22Rv1 (cell line): ENCODE measurements at regions not wholly inside any gene's neighbourhood (a gene's known extent, or its start where the extent isn't known, plus 50 kb on each side); places are given as distances from the start of the nearest gene placed in this dataset.

Source experiments
- H3K27ac ChIP-seq: fragments of 450-650 bp; 2 replicates; pipeline ENCODE4 v1.5.1; 2017
- ZFX ChIP-seq: fragments of 450-650 bp; IDR thresholded peaks from 2 replicates; pipeline ENCODE4 v1.6.1; 2017; ENCODE audit warnings: antibody characterized with exemption, borderline replicate concordance
- TF ChIP-seq, protein P1 (sequence below): fragments of 450-650 bp; IDR thresholded peaks from 2 replicates; pipeline ENCODE4 v1.5.1; 2017; ENCODE audit warnings: mild to moderate bottlenecking

- no peak overlapping the region for H3K27ac ChIP-seq
- TF ChIP-seq, protein P1, sequence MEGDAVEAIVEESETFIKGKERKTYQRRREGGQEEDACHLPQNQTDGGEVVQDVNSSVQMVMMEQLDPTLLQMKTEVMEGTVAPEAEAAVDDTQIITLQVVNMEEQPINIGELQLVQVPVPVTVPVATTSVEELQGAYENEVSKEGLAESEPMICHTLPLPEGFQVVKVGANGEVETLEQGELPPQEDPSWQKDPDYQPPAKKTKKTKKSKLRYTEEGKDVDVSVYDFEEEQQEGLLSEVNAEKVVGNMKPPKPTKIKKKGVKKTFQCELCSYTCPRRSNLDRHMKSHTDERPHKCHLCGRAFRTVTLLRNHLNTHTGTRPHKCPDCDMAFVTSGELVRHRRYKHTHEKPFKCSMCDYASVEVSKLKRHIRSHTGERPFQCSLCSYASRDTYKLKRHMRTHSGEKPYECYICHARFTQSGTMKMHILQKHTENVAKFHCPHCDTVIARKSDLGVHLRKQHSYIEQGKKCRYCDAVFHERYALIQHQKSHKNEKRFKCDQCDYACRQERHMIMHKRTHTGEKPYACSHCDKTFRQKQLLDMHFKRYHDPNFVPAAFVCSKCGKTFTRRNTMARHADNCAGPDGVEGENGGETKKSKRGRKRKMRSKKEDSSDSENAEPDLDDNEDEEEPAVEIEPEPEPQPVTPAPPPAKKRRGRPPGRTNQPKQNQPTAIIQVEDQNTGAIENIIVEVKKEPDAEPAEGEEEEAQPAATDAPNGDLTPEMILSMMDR: no peak
- TF ChIP-seq ZFX: no peak
These were observed 517.2 kb upstream of the ACVR2A start for GRCh38 chr2:147327613-147328012.

GRCh38 chr2:147325990-147326389 is 518.8 kb upstream of the ACVR2A start:
- no peak overlapping the region for H3K27ac ChIP-seq
- TF ChIP-seq, protein P1: no peak
- no peak for TF ChIP-seq ZFX

DNA sequence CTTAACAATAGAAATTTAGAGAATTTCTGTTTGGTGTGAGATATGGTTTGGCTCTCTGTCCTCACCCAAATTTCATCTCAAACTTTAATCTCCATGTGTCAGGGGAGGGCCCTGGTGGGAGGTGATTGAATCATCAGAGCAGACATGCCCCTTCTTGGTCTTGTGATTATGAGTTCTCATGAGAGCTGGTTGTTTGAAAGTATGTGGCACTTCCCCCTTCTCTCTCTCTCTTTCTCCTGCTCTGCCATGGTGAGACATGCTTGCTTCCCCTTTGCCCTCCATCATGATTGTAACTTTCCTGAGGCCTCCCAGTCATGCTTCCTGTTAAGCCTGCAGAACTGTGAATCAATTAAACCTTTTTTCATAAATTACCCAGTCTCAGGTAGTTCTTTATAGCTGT is 524.7 kb upstream of the ACVR2A start:
- TF ChIP-seq ZFX: no peak
- TF ChIP-seq, protein P1: no peak
- H3K27ac ChIP-seq: no peak overlapping the region

GRCh38 chr2:147311058-147311430 is 533.8 kb upstream of the ACVR2A start:
- no peak for TF ChIP-seq ZFX
- TF ChIP-seq, protein P1: no peak
- no peak overlapping the region for H3K27ac ChIP-seq

GRCh38 chr2:147310335-147311057 is 534.3 kb upstream of the ACVR2A start:
- no peak overlapping the region for H3K27ac ChIP-seq
- no peak for TF ChIP-seq ZFX
- TF ChIP-seq, protein P1: no peak

GRCh38 chr2:147297820-147298219 is 547.0 kb upstream of the ACVR2A start:
- no peak for TF ChIP-seq ZFX
- TF ChIP-seq, protein P1: no peak
- no peak overlapping the region for H3K27ac ChIP-seq

- TF ChIP-seq, protein P1: no peak
- no peak for TF ChIP-seq ZFX
These were observed 549.9 kb upstream of the ACVR2A start for GRCh38 chr2:147294825-147295392.

More at GRCh38 chr2:147294825-147295392, 549.9 kb upstream of the ACVR2A start:
- H3K27ac ChIP-seq: no peak overlapping the region
